RKO (cell line): ENCODE measurements at regions not wholly inside any gene's neighbourhood (a gene's known extent, or its start where the extent isn't known, plus 50 kb on each side); places are given as distances from the start of the nearest gene placed in this dataset.
"Not testable (repeated sequence)": the region's sequence is repeated elsewhere in the genome, so short reads cannot be mapped to it uniquely, and the experiment has no call there.

ENCODE experiments used
- DNase-seq: peaks from one replicate; pipeline ENCODE4 v3.0.0-alpha.2; 2016; ENCODE audit warnings: low spot score

GRCh38 chr16:23013484-23013883 is 135.8 kb downstream of the USP31 start:
- peak; percentile 9 for DNase-seq

DNA sequence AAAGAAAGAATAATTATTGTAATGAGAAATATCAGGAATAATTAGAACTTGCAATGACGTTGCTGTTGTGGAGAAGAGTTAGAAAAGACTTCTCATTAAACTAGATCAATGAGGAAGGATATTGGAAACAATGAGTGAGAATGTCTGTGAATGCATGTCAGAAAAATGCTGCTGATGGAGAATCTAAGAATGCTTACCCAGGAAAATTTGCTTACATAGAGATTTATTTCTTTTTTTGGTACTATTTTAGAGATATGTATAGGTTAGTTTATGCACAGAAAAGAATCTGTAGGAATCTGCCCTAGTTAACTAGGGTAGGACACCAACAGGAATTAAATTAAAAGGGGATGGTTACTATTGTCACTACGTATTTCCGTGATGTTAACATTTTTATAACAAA is 140.2 kb downstream of the USP31 start:
- no peak for DNase-seq

DNA sequence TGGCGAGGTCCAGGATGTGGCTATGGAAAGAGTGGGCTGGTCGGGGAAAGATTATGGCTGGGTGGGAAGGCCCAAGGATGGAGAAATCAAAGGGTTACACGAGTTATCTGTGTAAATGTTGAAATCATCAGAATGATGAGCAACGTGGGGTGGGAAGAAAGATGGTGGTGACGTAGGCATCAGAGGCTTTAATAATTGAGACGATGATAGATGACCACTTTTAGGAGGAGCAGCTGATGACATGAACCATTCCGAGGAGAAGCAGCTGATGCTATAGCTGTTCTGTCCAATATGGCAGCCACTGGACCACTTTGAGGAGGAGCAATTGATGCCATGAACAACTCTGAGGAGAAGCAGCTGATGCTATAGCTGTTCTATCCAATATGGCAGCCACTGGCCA is 141.2 kb downstream of the USP31 start:
- DNase-seq: no peak

GRCh38 chr16:23006380-23006779 is 142.9 kb downstream of the USP31 start:
- DNase-seq: no peak

GRCh38 chr16:23005951-23006350 is 143.3 kb downstream of the USP31 start:
- DNase-seq: no peak

DNA sequence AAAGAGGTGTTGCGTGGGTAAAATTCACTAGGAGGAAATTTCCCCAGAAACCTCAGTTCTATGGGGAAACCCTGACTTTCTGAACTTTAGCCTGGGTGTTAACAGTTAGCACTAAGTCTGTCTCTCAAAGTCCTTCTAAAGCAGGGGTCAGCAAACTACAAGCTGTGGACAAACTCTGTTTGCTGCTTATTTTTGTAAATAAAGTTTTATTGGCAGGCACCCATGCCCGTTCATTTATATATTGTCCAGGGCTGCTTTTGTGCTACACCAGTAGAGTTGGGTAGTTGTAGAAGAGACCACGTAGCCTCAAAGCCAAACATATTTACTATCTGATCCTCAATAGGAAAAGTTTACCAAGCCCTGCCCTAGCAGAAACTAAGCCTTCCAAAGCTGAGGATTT is 159.7 kb downstream of the USP31 start:
- DNase-seq: no peak

GRCh38 chr16:22983614-22984013 is 165.6 kb downstream of the USP31 start:
- DNase-seq: no peak

DNA sequence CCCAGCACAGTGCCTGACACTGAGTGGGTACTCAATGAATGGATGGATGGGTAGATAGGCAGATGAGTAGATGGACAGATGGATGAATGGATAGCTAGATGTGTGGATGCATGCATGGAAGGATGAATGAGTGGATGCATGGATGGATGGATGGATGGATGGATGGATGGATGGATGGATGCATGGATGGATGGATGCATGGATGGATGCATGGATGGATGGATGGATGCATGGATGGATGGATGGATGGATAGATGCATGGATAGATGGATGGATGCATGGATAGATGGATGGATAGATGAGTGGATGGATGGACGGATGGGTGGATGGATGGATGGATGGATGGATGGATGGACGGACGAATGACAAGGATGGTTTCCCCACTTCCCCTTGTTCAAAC is 166.6 kb downstream of the HS3ST2 start:
- not testable (repeated sequence) for DNase-seq

- DNase-seq: no peak
Measured at GRCh38 chr16:22979038-22979437, 165.1 kb downstream of the HS3ST2 start.

- peak; percentile 20 for DNase-seq
Measured at GRCh38 chr16:22977294-22977697, 163.3 kb downstream of the HS3ST2 start.

DNA sequence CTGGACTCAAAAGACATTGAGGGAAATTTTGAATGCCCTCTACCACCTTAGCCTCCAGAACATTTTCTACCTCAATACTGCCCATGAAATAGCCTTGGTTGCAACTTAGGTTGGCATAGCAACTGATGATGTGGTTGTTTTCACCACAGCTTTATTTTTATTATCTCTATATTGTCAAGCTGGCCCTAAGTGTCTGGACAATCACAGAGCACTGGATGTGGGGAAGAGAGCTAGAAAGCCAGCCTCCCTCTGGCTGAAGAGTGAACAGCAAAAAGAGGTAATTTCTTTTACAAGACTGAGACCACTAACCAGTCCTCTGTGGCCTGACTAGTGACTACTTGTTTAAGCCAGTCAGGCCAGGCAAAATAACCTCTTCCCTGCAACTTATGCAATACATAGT is 159.6 kb downstream of the HS3ST2 start:
- DNase-seq: no peak

- DNase-seq: no peak
Measured at GRCh38 chr16:22971346-22971924, 157.5 kb downstream of the HS3ST2 start.

- DNase-seq: no peak
Measured at GRCh38 chr16:22970209-22970865, 156.4 kb downstream of the HS3ST2 start.

- DNase-seq: no peak
Measured at GRCh38 chr16:22969567-22969966, 155.6 kb downstream of the HS3ST2 start.

- DNase-seq: no peak
Measured at GRCh38 chr16:22968931-22969330, 155.0 kb downstream of the HS3ST2 start.

DNA sequence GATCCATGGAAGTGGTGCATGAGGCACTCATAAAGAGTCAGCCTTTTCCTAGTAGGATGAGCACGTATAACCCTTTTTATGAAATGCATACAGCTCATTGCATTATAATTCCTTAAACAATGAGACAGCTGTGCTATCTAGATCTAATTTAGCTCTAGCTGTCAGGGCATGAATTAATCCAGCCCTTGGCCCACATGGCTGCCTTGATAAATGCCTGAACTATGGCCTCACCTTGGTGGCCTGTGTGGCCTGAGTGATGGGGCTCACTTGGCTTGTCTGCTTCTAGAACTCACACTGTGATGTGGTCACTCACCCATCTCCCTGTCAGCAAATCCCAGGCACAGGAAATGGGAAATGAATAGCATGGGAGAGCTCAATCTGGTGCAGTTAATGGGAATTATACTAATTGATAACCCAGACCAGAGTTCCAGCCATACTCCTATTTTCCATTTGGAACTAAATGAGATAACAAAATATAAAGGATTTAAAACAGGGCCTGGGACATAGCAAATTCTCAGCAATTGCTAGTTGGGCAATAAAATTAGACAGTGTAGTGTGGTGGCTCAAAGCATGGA is 153.6 kb downstream of the HS3ST2 start:
- no peak for DNase-seq
